PFSK-1 (cell line): ENCODE measurements at regions not wholly inside any gene's neighbourhood (a gene's known extent, or its start where the extent isn't known, plus 50 kb on each side); places are given as distances from the start of the nearest gene placed in this dataset.

Experiments
- FOXP2 ChIP-seq: optimal IDR thresholded peaks from 2 replicates; pipeline ENCODE3; 2011; ENCODE audit warnings: borderline replicate concordance, control low read depth, inconsistent platforms; ENCODE audit not compliant: insufficient read depth; ENCODE audit errors: extremely low read length, extremely low read depth
- POLR2AphosphoS5 ChIP-seq: IDR thresholded peaks from 2 replicates; pipeline ENCODE4 v1.6.1; 2012; ENCODE audit warnings: low read depth, mild to moderate bottlenecking, control low read depth, low read length, moderate library complexity
- SIN3A ChIP-seq: IDR thresholded peaks from 2 replicates; pipeline ENCODE4 v1.6.1; 2012; ENCODE audit warnings: mild to moderate bottlenecking, low read length, moderate library complexity, borderline replicate concordance; ENCODE audit not compliant: insufficient read depth
- TAF1 ChIP-seq: IDR thresholded peaks from 2 replicates; pipeline ENCODE4 v1.6.1; 2012; ENCODE audit warnings: low read length, control low read depth, borderline replicate concordance; ENCODE audit not compliant: insufficient read depth
- TF ChIP-seq, protein P1 (sequence below), 2 experiments: IDR thresholded peaks; 2 replicates each; pipeline versions ENCODE4 v1.6.1 to v1.8.0; 2011 to 2012; ENCODE audit warnings: low read depth in 2 of 2, low read length in 2 of 2, control low read depth in 1 of 2, inconsistent platforms in 1 of 2, mild to moderate bottlenecking in 1 of 2, moderate library complexity in 1 of 2; ENCODE audit not compliant: insufficient read depth in 1 of 2

DNA sequence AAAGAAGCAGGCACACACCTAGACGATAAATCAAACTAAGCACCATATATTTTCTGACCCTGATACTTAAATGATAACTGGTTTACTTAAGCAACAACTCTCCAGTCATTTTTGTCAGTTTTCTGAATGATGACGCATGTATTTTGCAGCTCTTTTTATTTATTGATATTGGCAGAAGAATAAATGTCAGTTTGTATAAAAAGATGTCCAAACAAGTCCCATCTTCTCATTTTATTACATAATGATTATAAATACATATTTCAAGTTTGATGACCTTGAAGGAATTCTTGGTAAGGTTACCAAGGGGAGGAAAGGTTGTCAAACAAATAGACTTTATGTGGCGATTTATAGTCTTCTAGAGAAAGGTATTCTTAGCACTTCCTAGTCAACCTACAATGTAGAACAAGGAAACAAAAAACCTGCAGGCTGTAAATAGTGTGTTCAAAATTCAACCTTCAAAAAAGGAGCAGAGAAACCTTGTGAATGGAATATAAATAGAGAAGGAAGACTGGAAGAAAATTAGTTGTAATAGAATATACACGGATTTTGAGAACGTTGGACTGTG is 190.7 kb downstream of the JRKL start:
- TF ChIP-seq TAF1 = no peak
- TF ChIP-seq SIN3A = no peak
- no peak for TF ChIP-seq POLR2AphosphoS5
- no peak for TF ChIP-seq FOXP2
- TF ChIP-seq, protein P1, sequence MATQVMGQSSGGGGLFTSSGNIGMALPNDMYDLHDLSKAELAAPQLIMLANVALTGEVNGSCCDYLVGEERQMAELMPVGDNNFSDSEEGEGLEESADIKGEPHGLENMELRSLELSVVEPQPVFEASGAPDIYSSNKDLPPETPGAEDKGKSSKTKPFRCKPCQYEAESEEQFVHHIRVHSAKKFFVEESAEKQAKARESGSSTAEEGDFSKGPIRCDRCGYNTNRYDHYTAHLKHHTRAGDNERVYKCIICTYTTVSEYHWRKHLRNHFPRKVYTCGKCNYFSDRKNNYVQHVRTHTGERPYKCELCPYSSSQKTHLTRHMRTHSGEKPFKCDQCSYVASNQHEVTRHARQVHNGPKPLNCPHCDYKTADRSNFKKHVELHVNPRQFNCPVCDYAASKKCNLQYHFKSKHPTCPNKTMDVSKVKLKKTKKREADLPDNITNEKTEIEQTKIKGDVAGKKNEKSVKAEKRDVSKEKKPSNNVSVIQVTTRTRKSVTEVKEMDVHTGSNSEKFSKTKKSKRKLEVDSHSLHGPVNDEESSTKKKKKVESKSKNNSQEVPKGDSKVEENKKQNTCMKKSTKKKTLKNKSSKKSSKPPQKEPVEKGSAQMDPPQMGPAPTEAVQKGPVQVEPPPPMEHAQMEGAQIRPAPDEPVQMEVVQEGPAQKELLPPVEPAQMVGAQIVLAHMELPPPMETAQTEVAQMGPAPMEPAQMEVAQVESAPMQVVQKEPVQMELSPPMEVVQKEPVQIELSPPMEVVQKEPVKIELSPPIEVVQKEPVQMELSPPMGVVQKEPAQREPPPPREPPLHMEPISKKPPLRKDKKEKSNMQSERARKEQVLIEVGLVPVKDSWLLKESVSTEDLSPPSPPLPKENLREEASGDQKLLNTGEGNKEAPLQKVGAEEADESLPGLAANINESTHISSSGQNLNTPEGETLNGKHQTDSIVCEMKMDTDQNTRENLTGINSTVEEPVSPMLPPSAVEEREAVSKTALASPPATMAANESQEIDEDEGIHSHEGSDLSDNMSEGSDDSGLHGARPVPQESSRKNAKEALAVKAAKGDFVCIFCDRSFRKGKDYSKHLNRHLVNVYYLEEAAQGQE (IDR thresholded peaks at IDR 0.05; ENCODE audit: insufficient read depth in 1 of 2, low read depth in 2 of 2, low read length in 2 of 2) = no peak

DNA sequence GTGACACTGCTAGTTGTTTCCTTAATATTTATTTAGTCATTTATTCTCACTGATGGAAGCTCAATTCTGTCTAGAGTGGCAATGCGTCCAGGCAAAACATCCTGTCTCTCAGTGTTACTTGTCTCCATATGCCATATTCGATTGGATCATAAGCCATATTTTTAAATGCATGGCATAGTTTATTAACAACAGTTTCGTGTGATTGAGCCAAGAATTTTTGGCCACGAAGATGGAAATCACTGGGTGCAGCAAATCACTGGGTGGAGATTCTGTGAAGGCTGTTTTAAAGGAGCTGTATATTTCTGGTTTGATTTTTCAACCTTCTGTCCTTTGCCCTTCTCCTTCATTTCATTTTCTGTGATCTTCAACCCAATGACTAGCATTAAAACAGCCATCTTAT is 205.2 kb downstream of the JRKL start:
- TF ChIP-seq TAF1 (no peak), POLR2AphosphoS5 (no peak), SIN3A (no peak), FOXP2 (no peak)

DNA sequence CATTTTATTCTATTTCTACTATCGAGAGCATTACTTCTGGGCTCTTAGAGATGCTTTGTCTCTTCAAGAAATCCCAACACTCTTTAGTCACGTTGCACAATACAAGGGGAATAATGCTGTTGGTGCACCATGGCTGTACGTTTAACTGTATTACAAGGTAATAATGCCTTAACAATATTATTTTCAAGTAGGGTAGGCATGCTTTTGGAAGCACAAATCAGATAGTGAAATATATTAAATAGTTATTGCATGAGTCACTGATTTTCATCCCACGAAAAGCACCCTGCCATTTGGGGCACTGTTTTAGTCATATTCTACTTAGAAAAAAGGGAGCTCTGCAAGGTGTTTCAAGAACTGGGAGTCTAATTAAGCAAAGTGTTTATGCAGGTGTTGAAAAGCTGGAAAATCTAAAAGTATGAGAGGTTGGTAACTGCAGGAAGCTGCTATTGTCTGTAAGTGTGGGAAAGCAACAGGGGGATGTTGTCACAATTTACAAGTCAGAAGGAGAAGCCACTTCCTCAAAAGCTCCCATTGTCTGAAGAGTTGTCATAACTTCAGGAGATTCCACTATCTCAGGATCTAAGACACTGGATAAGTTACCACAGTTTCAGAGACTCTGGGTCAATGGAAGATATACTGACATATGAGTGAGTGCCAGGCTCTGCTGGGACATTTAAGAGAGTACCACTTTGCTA is 218.2 kb downstream of the JRKL start:
- TF ChIP-seq POLR2AphosphoS5 = no peak
- no peak for TF ChIP-seq SIN3A
- TF ChIP-seq TAF1 = no peak
- TF ChIP-seq, protein P1 (IDR thresholded peaks at IDR 0.05; ENCODE audit: insufficient read depth in 1 of 2, low read depth in 2 of 2, low read length in 2 of 2) = no peak
- TF ChIP-seq FOXP2 = no peak

DNA sequence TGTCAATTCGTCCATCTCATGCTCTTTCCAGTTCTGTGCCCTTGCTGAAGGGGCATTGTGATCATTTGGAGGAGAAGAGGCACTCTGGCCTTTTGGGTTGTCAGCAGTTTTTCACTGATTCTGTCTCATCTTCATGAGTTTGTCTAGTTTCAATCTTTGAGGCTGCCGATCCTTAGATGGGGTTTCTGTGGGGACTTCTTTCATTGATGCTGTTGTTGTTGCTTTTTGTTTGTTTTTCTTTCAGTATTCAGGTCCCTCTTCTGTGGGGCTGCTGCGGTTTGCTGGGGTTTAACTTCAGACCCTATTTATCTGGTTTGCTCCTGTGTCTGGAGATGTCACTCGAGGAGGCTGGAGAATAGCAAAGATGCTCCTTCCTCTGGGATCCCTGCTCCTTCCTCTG is 224.3 kb downstream of the JRKL start:
- TF ChIP-seq, protein P1 (IDR thresholded peaks at IDR 0.05; ENCODE audit: insufficient read depth in 1 of 2, low read depth in 2 of 2, low read length in 2 of 2) = no peak
- TF ChIP-seq POLR2AphosphoS5 (no peak), SIN3A (no peak), FOXP2 (no peak), TAF1 (no peak)

DNA sequence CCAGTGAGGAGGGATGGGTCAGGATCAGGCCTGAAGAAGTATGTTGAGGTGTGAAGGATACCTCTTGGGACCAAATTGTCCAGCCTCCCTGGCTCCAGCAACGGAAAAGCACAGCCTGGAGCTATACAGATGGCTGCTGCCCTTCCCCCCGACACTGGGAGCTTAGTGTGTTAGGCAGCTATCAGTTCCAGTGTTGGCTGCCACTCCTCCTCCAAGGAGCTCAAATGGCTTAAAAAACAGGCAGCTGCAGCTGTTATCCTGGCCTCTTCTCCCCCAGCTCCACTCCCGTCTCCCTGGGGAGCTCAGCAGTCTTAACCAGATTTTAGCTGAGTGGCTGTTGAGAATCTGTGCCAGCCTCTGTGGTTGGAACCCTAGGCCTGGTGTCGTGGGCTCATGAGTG is 225.0 kb downstream of the JRKL start:
- TF ChIP-seq SIN3A (no peak), FOXP2 (no peak), POLR2AphosphoS5 (no peak), TAF1 (no peak)
- TF ChIP-seq, protein P1 (IDR thresholded peaks at IDR 0.05; ENCODE audit: insufficient read depth in 1 of 2, low read depth in 2 of 2, low read length in 2 of 2) = no peak
